ENCODE measurements at regions not wholly inside any gene's neighbourhood (a gene's known extent, or its start where the extent isn't known, plus 50 kb on each side); places are given as distances from the start of the nearest gene placed in this dataset.

DNA sequence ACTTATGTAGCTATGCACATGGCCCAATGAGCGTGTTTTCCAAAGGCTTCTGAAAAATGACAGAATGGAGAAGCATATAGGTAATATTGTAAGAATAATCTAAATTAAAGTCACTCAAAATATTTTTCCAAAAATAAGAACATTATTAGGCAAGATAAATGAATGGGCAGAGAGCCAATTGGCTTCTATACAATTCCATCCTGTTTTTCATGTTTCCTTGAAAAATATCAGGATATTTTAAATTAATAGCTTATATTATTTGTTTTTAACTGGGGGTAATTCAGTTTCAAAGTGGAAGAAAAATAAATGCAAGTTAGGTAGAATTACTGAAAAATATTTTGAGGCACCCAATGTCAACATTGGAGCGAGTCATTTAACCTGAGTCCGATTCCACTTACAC is 183.5 kb downstream of the PLK2 start:
- no peak for DNase-seq
- Histone ChIP-seq H3K4me3 (ENCODE audit: low read length) (no peak overlapping the region), H3K4me1 (ENCODE audit: control insufficient read depth, insufficient read depth, low read length) (no peaks in the 10 kb centered on the region), H3K9me3 (ENCODE audit: control insufficient read depth, low read length) (peaks cover 8% of the 10 kb centered on the region), H3K36me3 (ENCODE audit: control insufficient read depth, insufficient read depth, low read length) (no peaks in the 10 kb centered on the region), H3K9ac (ENCODE audit: extremely low read depth, low read length, poor library complexity, severe bottlenecking) (no peak overlapping the region), H3K27ac (ENCODE audit: low read depth, low read length) (no peak overlapping the region), H3K27me3 (ENCODE audit: control insufficient read depth, insufficient read depth, low read length, poor library complexity, severe bottlenecking) (no peaks in the 10 kb centered on the region)
- Mint-ChIP-seq H3K27me3 (ENCODE audit: insufficient read depth) (no peaks in the 10 kb centered on the region), H3K4me3 (no peak overlapping the region), H3K4me1 (peaks cover 8% of the 10 kb centered on the region), H3K36me3 (ENCODE audit: low read depth) (no peaks in the 10 kb centered on the region), H3K27ac (no peak overlapping the region), H3K9me3 (peaks cover 5% of the 10 kb centered on the region)
- 93% methylated on average over 3 of the region's 3 CpGs; no CpG with 5 or more reads in 1 of the 2 experiments for WGBS, 2 experiments (ENCODE audit: insufficient coverage in 1 of 2, insufficient read length in 1 of 2)
- TF ChIP-seq, protein P1, sequence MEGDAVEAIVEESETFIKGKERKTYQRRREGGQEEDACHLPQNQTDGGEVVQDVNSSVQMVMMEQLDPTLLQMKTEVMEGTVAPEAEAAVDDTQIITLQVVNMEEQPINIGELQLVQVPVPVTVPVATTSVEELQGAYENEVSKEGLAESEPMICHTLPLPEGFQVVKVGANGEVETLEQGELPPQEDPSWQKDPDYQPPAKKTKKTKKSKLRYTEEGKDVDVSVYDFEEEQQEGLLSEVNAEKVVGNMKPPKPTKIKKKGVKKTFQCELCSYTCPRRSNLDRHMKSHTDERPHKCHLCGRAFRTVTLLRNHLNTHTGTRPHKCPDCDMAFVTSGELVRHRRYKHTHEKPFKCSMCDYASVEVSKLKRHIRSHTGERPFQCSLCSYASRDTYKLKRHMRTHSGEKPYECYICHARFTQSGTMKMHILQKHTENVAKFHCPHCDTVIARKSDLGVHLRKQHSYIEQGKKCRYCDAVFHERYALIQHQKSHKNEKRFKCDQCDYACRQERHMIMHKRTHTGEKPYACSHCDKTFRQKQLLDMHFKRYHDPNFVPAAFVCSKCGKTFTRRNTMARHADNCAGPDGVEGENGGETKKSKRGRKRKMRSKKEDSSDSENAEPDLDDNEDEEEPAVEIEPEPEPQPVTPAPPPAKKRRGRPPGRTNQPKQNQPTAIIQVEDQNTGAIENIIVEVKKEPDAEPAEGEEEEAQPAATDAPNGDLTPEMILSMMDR (conservative IDR thresholded peaks at IDR 0.05): no peak

- Histone ChIP-seq H3K27ac (ENCODE audit: low read depth, low read length) (no peak overlapping the region), H3K36me3 (ENCODE audit: control insufficient read depth, insufficient read depth, low read length) (no peaks in the 10 kb centered on the region), H3K4me3 (ENCODE audit: low read length) (no peak overlapping the region), H3K27me3 (ENCODE audit: control insufficient read depth, insufficient read depth, low read length, poor library complexity, severe bottlenecking) (no peaks in the 10 kb centered on the region), H3K9me3 (ENCODE audit: control insufficient read depth, low read length) (peaks cover 8% of the 10 kb centered on the region), H3K4me1 (ENCODE audit: control insufficient read depth, insufficient read depth, low read length) (no peaks in the 10 kb centered on the region), H3K9ac (ENCODE audit: extremely low read depth, low read length, poor library complexity, severe bottlenecking) (no peak overlapping the region)
- Mint-ChIP-seq H3K27ac (no peak overlapping the region), H3K9me3 (peaks cover 5% of the 10 kb centered on the region), H3K27me3 (ENCODE audit: insufficient read depth) (no peaks in the 10 kb centered on the region), H3K4me3 (no peak overlapping the region), H3K4me1 (peaks cover 8% of the 10 kb centered on the region), H3K36me3 (ENCODE audit: low read depth) (no peaks in the 10 kb centered on the region)
- no peak for DNase-seq
- TF ChIP-seq, protein P1 (conservative IDR thresholded peaks at IDR 0.05): no peak
- WGBS, 2 experiments (ENCODE audit: insufficient coverage in 1 of 2, insufficient read length in 1 of 2): 93% methylated on average over 4 of the region's 4 CpGs; no CpG with 5 or more reads in 1 of the 2 experiments
These were observed 184.4 kb downstream of the PLK2 start for GRCh38 chr5:58275516-58275915.

- peaks cover 8% of the 10 kb centered on the region for H3K4me1 Mint-ChIP-seq
- Histone ChIP-seq H3K4me1 (ENCODE audit: control insufficient read depth, insufficient read depth, low read length) (no peaks in the 10 kb centered on the region), H3K4me3 (ENCODE audit: low read length) (no peak overlapping the region), H3K27me3 (ENCODE audit: control insufficient read depth, insufficient read depth, low read length, poor library complexity, severe bottlenecking) (no peaks in the 10 kb centered on the region), H3K27ac (ENCODE audit: low read depth, low read length) (no peak overlapping the region), H3K9me3 (ENCODE audit: control insufficient read depth, low read length) (peaks cover 8% of the 10 kb centered on the region), H3K36me3 (ENCODE audit: control insufficient read depth, insufficient read depth, low read length) (no peaks in the 10 kb centered on the region), H3K9ac (ENCODE audit: extremely low read depth, low read length, poor library complexity, severe bottlenecking) (no peak overlapping the region)
- TF ChIP-seq, protein P1 (conservative IDR thresholded peaks at IDR 0.05): no peak
- no peak overlapping the region for H3K4me3 Mint-ChIP-seq
- no peaks in the 10 kb centered on the region for H3K36me3 Mint-ChIP-seq (ENCODE audit: low read depth)
- no peak for DNase-seq
- peaks cover 5% of the 10 kb centered on the region for H3K9me3 Mint-ChIP-seq
- no peaks in the 10 kb centered on the region for H3K27me3 Mint-ChIP-seq (ENCODE audit: insufficient read depth)
- no peak overlapping the region for H3K27ac Mint-ChIP-seq
These were observed 185.7 kb downstream of the PLK2 start for GRCh38 chr5:58274191-58274590.

Data from endodermal cell (in vitro differentiated cells).